Brain microvascular endothelial cell (primary cell): ENCODE measurements at regions not wholly inside any gene's neighbourhood (a gene's known extent, or its start where the extent isn't known, plus 50 kb on each side); places are given as distances from the start of the nearest gene placed in this dataset.

Source experiments
- DNase-seq: peaks from one replicate; pipeline ENCODE4 v3.0.0-alpha.2; 2020
- H3K27ac ChIP-seq: fragments of 250-450 bp; sonication (Bioruptor Pico); 2 replicates; pipeline ENCODE4 v1.5.1; 2020; ENCODE audit warnings: mild to moderate bottlenecking, moderate library complexity
- H3K27me3 ChIP-seq: fragments of 250-450 bp; sonication (Bioruptor Pico); replicated peaks from 2 replicates; pipeline ENCODE4 v1.5.1; 2020; ENCODE audit warnings: mild to moderate bottlenecking
- H3K36me3 ChIP-seq: fragments of 250-450 bp; sonication (Bioruptor Pico); replicated peaks from 2 replicates; pipeline ENCODE4 v1.5.1; 2020; ENCODE audit warnings: mild to moderate bottlenecking
- H3K4me3 ChIP-seq: 2 replicates; pipeline ENCODE4 v1.5.1; 2011; ENCODE audit warnings: low read depth, mild to moderate bottlenecking, control low read depth, low read length, moderate library complexity
- CTCF ChIP-seq: IDR thresholded peaks from 2 replicates; pipeline ENCODE4 v1.5.1; 2011; ENCODE audit warnings: low read depth, mild to moderate bottlenecking, moderate library complexity, low read length, control low read depth, inconsistent platforms; ENCODE audit errors: missing control alignments
- in situ Hi-C: cut with HindIII; loops from 2 replicates; pipeline ENCODE4 v1.10.0; 2017; ENCODE audit warnings: low sequenced_read_pairs, low pct_ligation_motif_present

- Histone ChIP-seq H3K36me3 (no peaks in the 10 kb centered on the region), H3K4me3 (no peak overlapping the region), H3K27ac (no peak overlapping the region), H3K27me3 (no peaks in the 10 kb centered on the region)
- DNase-seq: no peak
- TF ChIP-seq CTCF: no peak
- in situ Hi-C loops: no loop called here
Observed at GRCh38 chr2:11925295-11926066, 179.0 kb downstream of the LPIN1 start.

GRCh38 chr2:11930211-11930761, 183.9 kb downstream of the LPIN1 start:
- no peaks in the 10 kb centered on the region for H3K27me3 ChIP-seq
- DNase-seq: peak; percentile 8
- H3K27ac ChIP-seq: no peak overlapping the region
- no peak overlapping the region for H3K4me3 ChIP-seq
- no peak for TF ChIP-seq CTCF
- H3K36me3 ChIP-seq: no peaks in the 10 kb centered on the region
- in situ Hi-C loops: no loop called here

- Histone ChIP-seq H3K27ac (no peak overlapping the region), H3K36me3 (no peaks in the 10 kb centered on the region), H3K4me3 (no peak overlapping the region), H3K27me3 (no peaks in the 10 kb centered on the region)
- in situ Hi-C loops: no loop called here
- no peak for TF ChIP-seq CTCF
- no peak for DNase-seq
Observed at GRCh38 chr2:11932048-11932512, 185.6 kb downstream of the LPIN1 start.

GRCh38 chr2:11932962-11933361, 186.5 kb downstream of the LPIN1 start:
- H3K4me3 ChIP-seq: no peak overlapping the region
- H3K27ac ChIP-seq: no peak overlapping the region
- H3K36me3 ChIP-seq: no peaks in the 10 kb centered on the region
- no peaks in the 10 kb centered on the region for H3K27me3 ChIP-seq
- no peak for DNase-seq
- no peak for TF ChIP-seq CTCF
- in situ Hi-C loops: no loop called here

- in situ Hi-C loops: no loop called here
Observed at GRCh38 chr2:11933854-11934253, 187.4 kb downstream of the LPIN1 start.

More at GRCh38 chr2:11933854-11934253, 187.4 kb downstream of the LPIN1 start:
- TF ChIP-seq CTCF: no peak
- H3K27ac ChIP-seq: no peak overlapping the region
- H3K27me3 ChIP-seq: no peaks in the 10 kb centered on the region
- no peak overlapping the region for H3K4me3 ChIP-seq
- no peak for DNase-seq
- no peaks in the 10 kb centered on the region for H3K36me3 ChIP-seq
